GM12892 (cell line): ENCODE measurements at regions not wholly inside any gene's neighbourhood (a gene's known extent, or its start where the extent isn't known, plus 50 kb on each side); places are given as distances from the start of the nearest gene placed in this dataset.

Experiments
- POLR2A ChIP-seq: IDR thresholded peaks from 2 replicates; pipeline ENCODE4 v1.6.1; 2011; ENCODE audit warnings: low read depth, low read length, control low read depth
- POLR2AphosphoS5 ChIP-seq: IDR thresholded peaks from 2 replicates; pipeline ENCODE4 v1.6.1; 2011; ENCODE audit warnings: low read depth, low read length, control low read depth
- TAF1 ChIP-seq: IDR thresholded peaks from 2 replicates; pipeline ENCODE4 v1.6.1; 2011; ENCODE audit warnings: low read depth, mild to moderate bottlenecking, control low read depth, low read length, borderline replicate concordance

GRCh38 chr7:10266976-10267375 lies 706.7 kb upstream of the PHF14 start:
- no peak for TF ChIP-seq POLR2A
- TF ChIP-seq POLR2AphosphoS5, result no peak
- no peak for TF ChIP-seq TAF1
